Pancreas (tissue), 10 donors: ENCODE measurements at regions not wholly inside any gene's neighbourhood (a gene's known extent, or its start where the extent isn't known, plus 50 kb on each side); places are given as distances from the start of the nearest gene placed in this dataset.

ENCODE experiments used
- ATAC-seq, 4 donors: fragments of 200-7000 bp; cut with Tn5 transposase; one replicate each; pipeline versions ENCODE4 v1.8.0 to v1.9.1; 2020; ENCODE audit warnings: mild to moderate bottlenecking in 4 of 4, moderate library complexity in 4 of 4
- DNase-seq, 6 donors: peaks; one replicate each; pipeline ENCODE4 v3.0.0-alpha.2; 2020
- FAIRE-seq: peaks from 2 replicates; lab custom pipeline; 2012; peaks lifted over from hg19 to GRCh38; lab: Jason Lieb, UNC
- H3K27ac ChIP-seq, 4 donors: fragments of 200-600 bp; sonication (generic); 1 replicate in 3 of 4; 2 replicates in 1 of 4; pipeline versions ENCODE4 v1.5.0 to v1.8.0; 2020
- H3K27me3 ChIP-seq, 4 donors: fragments of 200-600 bp; one replicate each; pipeline ENCODE4 v1.8.0; 2021
- H3K36me3 ChIP-seq, 3 donors: fragments of 200-600 bp; sonication (generic) in 1 of 3; one replicate each; pipeline versions ENCODE4 v1.5.0 to v1.8.0; 2020 to 2021
- H3K4me1 ChIP-seq, 3 donors: fragments of 200-600 bp; one replicate each; pipeline ENCODE4 v1.8.0; 2021
- H3K4me3 ChIP-seq, 4 donors: fragments of 200-600 bp; sonication (generic) in 2 of 4; one replicate each; pipeline versions ENCODE4 v1.5.0 to v1.8.0; 2020 to 2021
- H3K9me3 ChIP-seq, 4 donors: fragments of 200-600 bp; one replicate each; pipeline ENCODE4 v1.8.0; 2021
- CTCF ChIP-seq, 4 donors: fragments of 200-600 bp; sonication (generic) in 3 of 4; IDR thresholded peaks; one replicate each; pipeline versions ENCODE4 v1.5.0 to v1.8.0; 2021; ENCODE audit warnings: antibody characterized with exemption in 4 of 4
- WGBS, 2 donors: extraction: QIAGEN DNeasy Blood & Tissue Kit; methylation state at CpG; one replicate each; pipeline ENCODE4 v1.1.7; 2013; 5-methylcytosine and 5-hydroxymethylcytosine counted together
- intact Hi-C, 3 donors: fragments of 100-400 bp; cut with DNase I; formaldehyde crosslinking; loops; one replicate each; pipeline versions ENCODE4 v1.11.1 to v1.14.2; 2022
- donor health status: healthy with polysubstance abuse.
- donor health status: DM: no; HTN: no; CAD: no; lungs with moderate emphysema.
- donor health status: DM: no; HTN: no; CAD: no.
- donor health status: control.
- donor health status: control.
- donor health status: Bipolar disorder and iron deficiency.
- donor health status: DM: yes; HTN: yes; CAD: no.
- donor health status: DM: no; HTN: no; CAD: no.
- donor health status: DM: no; HTN: no; CAD: no.
- donor health status: DM: yes; HTN: yes; CAD: no.

- Histone ChIP-seq H3K36me3 (no peaks in the 10 kb centered on the region), H3K4me1 (peaks cover 3 to 9% (median 5%) of the 10 kb centered on the region in 3 donors), H3K4me3 (no peak overlapping the region), H3K27me3 (no peaks in the 10 kb centered on the region), H3K9me3 (no peaks in the 10 kb centered on the region), H3K27ac (no peak overlapping the region)
- intact Hi-C loops: no loop called here
- DNase-seq (peak in 2 of 6 donors; percentile 11 to 49), ATAC-seq (no peak), FAIRE-seq (no peak)
- WGBS, 2 donors: 80 to 85% methylated on average over 16 of the region's 16 CpGs
- no peak for TF ChIP-seq CTCF (IDR thresholded peaks at IDR 0.05)
These were observed 142.4 kb downstream of the OLFM1 start for GRCh38 chr9:135229701-135230385.

- no peak overlapping the region for H3K4me3 ChIP-seq
- H3K4me1 ChIP-seq: peaks cover 0 to 4% (median 0%) of the 10 kb centered on the region in 3 donors
- TF ChIP-seq CTCF (IDR thresholded peaks at IDR 0.05): no peak
- H3K36me3 ChIP-seq: no peaks in the 10 kb centered on the region
- WGBS, 2 donors: 94 to 97% methylated on average over 7 of the region's 7 CpGs
- H3K27ac ChIP-seq: no peak overlapping the region
- FAIRE-seq: no peak
- peak in 2 of 6 donors; percentile 12 to 26 for DNase-seq
- H3K27me3 ChIP-seq: no peaks in the 10 kb centered on the region
- ATAC-seq: no peak
- H3K9me3 ChIP-seq: no peaks in the 10 kb centered on the region
- intact Hi-C loops: no loop called here
These were observed 142.9 kb downstream of the OLFM1 start for GRCh38 chr9:135230386-135230765.

GRCh38 chr9:135230817-135231520 lies 143.5 kb downstream of the OLFM1 start:
- WGBS, 2 donors: 79 to 81% methylated on average over 10 of the region's 10 CpGs
- no peak for ATAC-seq
- Histone ChIP-seq H3K36me3 (no peaks in the 10 kb centered on the region), H3K4me1 (peaks cover 0 to 4% (median 0%) of the 10 kb centered on the region in 3 donors), H3K4me3 (no peak overlapping the region), H3K27ac (no peak overlapping the region), H3K9me3 (no peaks in the 10 kb centered on the region), H3K27me3 (no peaks in the 10 kb centered on the region)
- intact Hi-C loops: no loop called here
- FAIRE-seq: no peak
- TF ChIP-seq CTCF (IDR thresholded peaks at IDR 0.05): no peak
- peak in 2 of 6 donors; percentile 5 to 22 for DNase-seq

- no peak for FAIRE-seq
- Histone ChIP-seq H3K27ac (no peak overlapping the region), H3K36me3 (no peaks in the 10 kb centered on the region), H3K4me3 (no peak overlapping the region), H3K9me3 (no peaks in the 10 kb centered on the region), H3K27me3 (no peaks in the 10 kb centered on the region), H3K4me1 (peaks cover 0 to 5% (median 3%) of the 10 kb centered on the region in 3 donors)
- WGBS, 2 donors: 89 to 94% methylated on average over 20 of the region's 20 CpGs
- intact Hi-C loops: no loop called here
- DNase-seq: peak in 4 of 6 donors; percentile 4 to 38 (median 21)
- no peak for ATAC-seq
- TF ChIP-seq CTCF (IDR thresholded peaks at IDR 0.05): no peak
These were observed 151.8 kb downstream of the OLFM1 start for GRCh38 chr9:135239100-135239768.
